ENCODE measurements at regions not wholly inside any gene's neighbourhood (a gene's known extent, or its start where the extent isn't known, plus 50 kb on each side); places are given as distances from the start of the nearest gene placed in this dataset.

- Histone ChIP-seq H2BK15ac (ENCODE audit: low read depth, low read length) (no peak overlapping the region), H3K79me1 (ENCODE audit: low read depth in 1 of 2, low read length in 2 of 2) (no peaks in the 10 kb centered on the region), H3K9me1 (ENCODE audit: insufficient read depth, low read length) (no peaks in the 10 kb centered on the region), H3K9ac (ENCODE audit: low read depth, low read length) (no peak overlapping the region), H2BK120ac (ENCODE audit: low read depth, low read length) (no peak overlapping the region), H3K23ac (ENCODE audit: low read depth, low read length) (no peak overlapping the region), H3K36me3 (ENCODE audit: control insufficient read depth, insufficient read depth, low read length) (no peaks in the 10 kb centered on the region), H3K4me3 (ENCODE audit: insufficient read depth, low read depth, low read length) (no peak overlapping the region), H2BK5ac (ENCODE audit: low read depth, low read length, poor library complexity, severe bottlenecking) (no peak overlapping the region), H3K4ac (ENCODE audit: low read depth, low read length) (no peak overlapping the region), H4K8ac (ENCODE audit: low read depth in 2 of 2, low read length in 2 of 2) (no peak overlapping the region), H3K14ac (replicated peaks; ENCODE audit: low read depth, low read length) (no peak overlapping the region), H2AFZ (replicated peaks; ENCODE audit: low read length, poor library complexity) (no peak overlapping the region), H4K20me1 (ENCODE audit: insufficient read depth, low read length) (no peaks in the 10 kb centered on the region), H4K5ac (ENCODE audit: low read depth, low read length) (no peak overlapping the region), H3K56ac (ENCODE audit: extremely low read depth, insufficient read depth, low read length) (no peak overlapping the region), H2BK20ac (ENCODE audit: low read depth, low read length) (no peak overlapping the region), H4K91ac (ENCODE audit: insufficient read depth, low read depth, low read length) (no peak overlapping the region), H3K27me3 (ENCODE audit: control insufficient read depth, insufficient read depth, low read length) (no peaks in the 10 kb centered on the region), H3K18ac (ENCODE audit: low read depth, low read length) (no peak overlapping the region), H3K4me2 (ENCODE audit: low read depth, low read length) (no peak overlapping the region), H3K27ac (ENCODE audit: insufficient read depth, low read length) (no peak overlapping the region), H2AK5ac (ENCODE audit: low read depth, low read length) (no peak overlapping the region), H2AK9ac (replicated peaks; ENCODE audit: low read depth, low read length, poor library complexity) (no peak overlapping the region), H3K9me3 (ENCODE audit: control insufficient read depth, insufficient read depth, low read length) (peaks cover 7% of the 10 kb centered on the region; the same call in 1 of the 2 replicates), H3K4me1 (ENCODE audit: control insufficient read depth, insufficient read depth, low read length) (no peaks in the 10 kb centered on the region)
- TF ChIP-seq POLR2A (IDR thresholded peaks at IDR 0.05; ENCODE audit: low read depth, low read length): no peak
- no peak for TF ChIP-seq MAZ (IDR thresholded peaks at IDR 0.05; ENCODE audit: borderline replicate concordance, low read depth, low read length)
- ChIA-PET POLR2A (ENCODE audit: unreplicated experiment) (no interaction called here), CTCF (no interaction called here)
- no peak for ATAC-seq (ENCODE audit: low read depth)
- no peak for DNase-seq
- BruUV-seq (replicated peaks): no TSS peak
- in situ Hi-C loops (cut with MboI; ENCODE audit: low sequenced_read_pairs) (no loop called here), intact Hi-C loops (cut with micrococcal nuclease) (no loop called here), dilution Hi-C loops (cut with HindIII; ENCODE audit: low sequenced_read_pairs, unreplicated experiment) (no loop called here)
- WGBS, 2 experiments (ENCODE audit: extremely low coverage in 2 of 2, insufficient read length in 1 of 2): no CpG with 5 or more reads among the region's 3 CpGs
Measured at GRCh38 chr4:130859991-130860390, 1764.0 kb downstream of the C4orf33 start.

Data from IMR-90 (cell line).